Spleen (tissue), 7 donors: ENCODE measurements at regions not wholly inside any gene's neighbourhood (a gene's known extent, or its start where the extent isn't known, plus 50 kb on each side); places are given as distances from the start of the nearest gene placed in this dataset.

Experiments used
- CTCF ChIP-seq, 11 experiments: fragments of 200-600 bp in 7 of 11; fragments of 450-650 bp in 4 of 11; sonication (generic) in 4 of 11; IDR thresholded peaks in 8 of 11; conservative IDR thresholded peaks in 3 of 11; 1 replicate in 7 of 11; 2 replicates in 4 of 11; pipeline versions ENCODE4 v1.4.0 to v1.8.0; 2016 to 2021; ENCODE audit warnings: antibody characterized with exemption in 11 of 11, inconsistent platforms in 4 of 11, mild to moderate bottlenecking in 1 of 11
- POLR2A ChIP-seq, 3 donors: fragments of 450-650 bp; IDR thresholded peaks; one replicate each; pipeline ENCODE4 v1.5.1; 2017; ENCODE audit warnings: antibody characterized with exemption in 3 of 3, mild to moderate bottlenecking in 1 of 3
- donor health status: DM: no; HTN: no; CAD: no; lungs with moderate emphysema.
- donor health status: DM: no; HTN: no; CAD: no.
- donor health status: DM: no; HTN: no; CAD: no.

GRCh38 chr10:117780411-117780810 lies 237.9 kb downstream of the EMX2 start:
- TF ChIP-seq CTCF (IDR thresholded peaks at IDR 0.05 in 8 of 11, conservative IDR thresholded peaks at IDR 0.05 in 3 of 11) (no peak), POLR2A (IDR thresholded peaks at IDR 0.05) (no peak)
